Osteoblast (primary cell): ENCODE measurements at regions not wholly inside any gene's neighbourhood (a gene's known extent, or its start where the extent isn't known, plus 50 kb on each side); places are given as distances from the start of the nearest gene placed in this dataset.

ENCODE experiments used
- DNase-seq: peaks from one replicate; pipeline ENCODE4 v3.0.0; 2011; ENCODE audit warnings: low spot score, mixed read lengths; ENCODE audit not compliant: insufficient read length; ENCODE audit errors: missing footprints
- H2AFZ ChIP-seq: 2 replicates; pipeline ENCODE4 v1.6.0; 2011; ENCODE audit warnings: mild to moderate bottlenecking, low read length
- H3K27ac ChIP-seq: 2 replicates; pipeline ENCODE4 v1.5.1; 2011; ENCODE audit warnings: mild to moderate bottlenecking, low read depth, low read length, moderate library complexity
- H3K27me3 ChIP-seq: 2 replicates; pipeline ENCODE4 v1.6.0; 2012; ENCODE audit warnings: mild to moderate bottlenecking, control low read depth, inconsistent platforms, low read length, moderate library complexity; ENCODE audit not compliant: insufficient read depth
- H3K36me3 ChIP-seq: 2 replicates; pipeline ENCODE4 v1.5.1; 2011; ENCODE audit warnings: mild to moderate bottlenecking, low read length, control low read depth, moderate library complexity; ENCODE audit not compliant: insufficient read depth
- H3K4me1 ChIP-seq: 2 replicates; pipeline ENCODE4 v1.5.1; 2011; ENCODE audit warnings: mild to moderate bottlenecking, low read length, control low read depth, moderate library complexity; ENCODE audit not compliant: insufficient read depth
- H3K4me2 ChIP-seq: 2 replicates; pipeline ENCODE4 v1.6.0; 2011; ENCODE audit warnings: mild to moderate bottlenecking, low read length; ENCODE audit not compliant: insufficient read depth
- H3K4me3 ChIP-seq: fragments of 200-600 bp; sonication (generic); 3 replicates; pipeline ENCODE4 v1.5.1; 2012; ENCODE audit warnings: mild to moderate bottlenecking, low read length, inconsistent platforms; ENCODE audit not compliant: insufficient read depth
- H3K79me2 ChIP-seq: 2 replicates; pipeline ENCODE4 v1.6.0; 2012; ENCODE audit warnings: mild to moderate bottlenecking, low read length, control low read depth, inconsistent platforms; ENCODE audit not compliant: insufficient read depth
- H3K9me3 ChIP-seq: 2 replicates; pipeline ENCODE4 v1.5.1; 2011; ENCODE audit warnings: low read depth, low read length, control low read depth
- H4K20me1 ChIP-seq: 2 replicates; pipeline ENCODE4 v1.6.0; 2012; ENCODE audit warnings: mild to moderate bottlenecking, low read length, control low read depth; ENCODE audit not compliant: insufficient read depth
- CTCF ChIP-seq: IDR thresholded peaks from 2 replicates; pipeline ENCODE4 v1.5.1; 2011; ENCODE audit warnings: mild to moderate bottlenecking, low read depth, low read length, moderate library complexity; ENCODE audit errors: extremely low read depth

GRCh38 chr3:3739330-3740060, 59.7 kb upstream of the LRRN1 start:
- Histone ChIP-seq H3K27me3 (no peaks in the 10 kb centered on the region), H2AFZ (no peak overlapping the region), H4K20me1 (no peaks in the 10 kb centered on the region), H3K4me1 (no peaks in the 10 kb centered on the region), H3K4me3 (no peak overlapping the region), H3K36me3 (no peaks in the 10 kb centered on the region), H3K79me2 (no peaks in the 10 kb centered on the region), H3K9me3 (peaks cover 3% of the 10 kb centered on the region), H3K27ac (no peak overlapping the region), H3K4me2 (no peak overlapping the region)
- no peak for DNase-seq
- TF ChIP-seq CTCF = no peak

GRCh38 chr3:3737531-3737930, 61.7 kb upstream of the LRRN1 start:
- Histone ChIP-seq H3K79me2 (no peaks in the 10 kb centered on the region), H3K4me2 (no peak overlapping the region), H3K36me3 (no peaks in the 10 kb centered on the region), H3K27ac (no peak overlapping the region), H2AFZ (no peak overlapping the region), H3K9me3 (peaks cover 3% of the 10 kb centered on the region), H4K20me1 (no peaks in the 10 kb centered on the region), H3K4me3 (no peak overlapping the region), H3K4me1 (no peaks in the 10 kb centered on the region), H3K27me3 (no peaks in the 10 kb centered on the region)
- no peak for DNase-seq
- no peak for TF ChIP-seq CTCF

GRCh38 chr3:3735919-3736318, 63.3 kb upstream of the LRRN1 start:
- Histone ChIP-seq H3K27me3 (no peaks in the 10 kb centered on the region), H3K4me2 (no peak overlapping the region), H3K27ac (no peak overlapping the region), H3K9me3 (no peaks in the 10 kb centered on the region), H3K4me3 (no peak overlapping the region), H4K20me1 (no peaks in the 10 kb centered on the region), H3K4me1 (no peaks in the 10 kb centered on the region), H3K36me3 (no peaks in the 10 kb centered on the region), H2AFZ (no peak overlapping the region), H3K79me2 (no peaks in the 10 kb centered on the region)
- TF ChIP-seq CTCF = no peak
- DNase-seq = no peak

- Histone ChIP-seq H3K36me3 (no peaks in the 10 kb centered on the region), H2AFZ (no peak overlapping the region), H3K9me3 (no peaks in the 10 kb centered on the region), H3K4me1 (no peaks in the 10 kb centered on the region), H4K20me1 (no peaks in the 10 kb centered on the region), H3K27ac (no peak overlapping the region), H3K4me3 (no peak overlapping the region), H3K27me3 (no peaks in the 10 kb centered on the region), H3K4me2 (no peak overlapping the region), H3K79me2 (no peaks in the 10 kb centered on the region)
- TF ChIP-seq CTCF = no peak
- DNase-seq = no peak
Observed at GRCh38 chr3:3734881-3735280, 64.3 kb upstream of the LRRN1 start.
